GM23338 (cell line): ENCODE measurements at regions not wholly inside any gene's neighbourhood (a gene's known extent, or its start where the extent isn't known, plus 50 kb on each side); places are given as distances from the start of the nearest gene placed in this dataset.

ENCODE experiments used
- ATAC-seq: fragments of 200-7000 bp; cut with Tn5 transposase; 3 replicates; pipeline ENCODE4 v1.9.1; 2020
- DNase-seq: peaks from one replicate; pipeline ENCODE4 v3.0.0-alpha.2; 2015; ENCODE audit warnings: low spot score
- H2AFZ ChIP-seq: fragments of 200-600 bp; sonication (generic); 2 replicates; pipeline ENCODE4 v1.8.0; 2016; ENCODE audit warnings: antibody characterized with exemption, mild to moderate bottlenecking, moderate library complexity
- H3F3A ChIP-seq: fragments of 200-600 bp; sonication (generic); replicated peaks from 2 replicates; pipeline ENCODE4 v1.8.0; 2017; ENCODE audit warnings: antibody characterized with exemption, mixed run types, low read depth
- H3K27ac ChIP-seq: fragments of 200-600 bp; sonication (generic); 2 replicates; pipeline ENCODE4 v1.6.1; 2016; ENCODE audit warnings: low read depth
- H3K27me3 ChIP-seq: fragments of 200-600 bp; sonication (generic); 2 replicates; pipeline ENCODE4 v1.8.0; 2016; ENCODE audit warnings: mild to moderate bottlenecking, mixed run types, moderate library complexity; ENCODE audit not compliant: insufficient read depth
- H3K36me3 ChIP-seq: fragments of 200-600 bp; sonication (generic); 2 replicates; pipeline ENCODE4 v1.8.0; 2016; ENCODE audit warnings: mild to moderate bottlenecking; ENCODE audit not compliant: insufficient read depth
- H3K4me1 ChIP-seq: fragments of 200-600 bp; sonication (generic); 2 replicates; pipeline ENCODE4 v1.8.0; 2016; ENCODE audit warnings: mild to moderate bottlenecking, moderate library complexity; ENCODE audit not compliant: insufficient read depth
- H3K4me2 ChIP-seq: fragments of 200-600 bp; sonication (generic); 2 replicates; pipeline ENCODE4 v1.7.1; 2017; ENCODE audit warnings: mixed run types
- H3K4me3 ChIP-seq: fragments of 200-600 bp; sonication (generic); 2 replicates; pipeline ENCODE4 v1.6.1; 2016; ENCODE audit warnings: mixed run types
- H3K79me2 ChIP-seq: fragments of 200-600 bp; sonication (generic); replicated peaks from 2 replicates; pipeline ENCODE4 v1.8.0; 2017; ENCODE audit warnings: mild to moderate bottlenecking; ENCODE audit not compliant: insufficient read depth
- H3K9me2 ChIP-seq: fragments of 200-600 bp; sonication (generic); 2 replicates; pipeline ENCODE4 v1.8.0; 2017; ENCODE audit not compliant: insufficient read depth
- H4K20me1 ChIP-seq: fragments of 200-600 bp; sonication (generic); replicated peaks from 2 replicates; pipeline ENCODE4 v1.8.0; 2017; ENCODE audit warnings: mild to moderate bottlenecking; ENCODE audit not compliant: insufficient read depth
- H3K27ac Mint-ChIP-seq: 2 replicates; pipeline ENCODE4 v1.8.0; 2020; ENCODE audit warnings: inconsistent platforms, mild to moderate bottlenecking, moderate library complexity, mixed read lengths
- H3K27me3 Mint-ChIP-seq: 3 replicates; pipeline ENCODE4 v1.8.0; 2022; ENCODE audit warnings: low read depth, mild to moderate bottlenecking, moderate library complexity, mixed read lengths, inconsistent platforms; ENCODE audit not compliant: insufficient read depth, poor library complexity
- H3K36me3 Mint-ChIP-seq: 3 replicates; pipeline ENCODE4 v1.8.0; 2021; ENCODE audit warnings: low read depth, mild to moderate bottlenecking, inconsistent platforms, moderate library complexity, mixed read lengths
- H3K4me1 Mint-ChIP-seq: 3 replicates; pipeline ENCODE4 v1.8.0; 2020; ENCODE audit warnings: mild to moderate bottlenecking, inconsistent platforms, mixed read lengths
- H3K4me3 Mint-ChIP-seq: 3 replicates; pipeline ENCODE4 v1.8.0; 2021; ENCODE audit warnings: moderate library complexity, mild to moderate bottlenecking, inconsistent platforms, mixed read lengths
- H3K9me3 Mint-ChIP-seq: 3 replicates; pipeline ENCODE4 v1.8.0; 2020; ENCODE audit warnings: moderate library complexity, mild to moderate bottlenecking, inconsistent platforms, mixed read lengths
- CREB1 ChIP-seq: fragments of 250-450 bp; sonication (Bioruptor Pico); IDR thresholded peaks from 2 replicates; pipeline ENCODE4 v1.5.0; 2020; ENCODE audit warnings: low read depth, mild to moderate bottlenecking, moderate library complexity
- CTCF ChIP-seq, 2 experiments: fragments of 200-600 bp in 1 of 2; sonication (generic) in 1 of 2; conservative IDR thresholded peaks; 2 replicates each; pipeline versions ENCODE4 v1.5.1 to v1.6.1; 2016 to 2017; ENCODE audit warnings: antibody characterized with exemption in 2 of 2, low read depth in 2 of 2, mild to moderate bottlenecking in 2 of 2, moderate library complexity in 1 of 2
- ETS1 ChIP-seq: IDR thresholded peaks from 2 replicates; pipeline ENCODE4 v1.6.1; 2016; ENCODE audit warnings: antibody characterized with exemption
- EZH2 ChIP-seq: fragments of 200-600 bp; sonication (generic); IDR thresholded peaks from one replicate; pipeline ENCODE4 v1.8.0; 2017; ENCODE audit warnings: antibody characterized with exemption, mild to moderate bottlenecking, low read depth; ENCODE audit not compliant: unreplicated experiment
- JUNB ChIP-seq: IDR thresholded peaks from one replicate; pipeline ENCODE4 v1.6.1; 2016; ENCODE audit warnings: antibody characterized with exemption; ENCODE audit not compliant: unreplicated experiment
- NANOG ChIP-seq: IDR thresholded peaks from 2 replicates; pipeline ENCODE4 v1.6.1; 2016; ENCODE audit warnings: antibody characterized with exemption, borderline replicate concordance
- POLR2AphosphoS5 ChIP-seq: IDR thresholded peaks from 2 replicates; pipeline ENCODE4 v1.6.1; 2016; ENCODE audit warnings: antibody characterized with exemption, low read depth
- REST ChIP-seq: IDR thresholded peaks from one replicate; pipeline ENCODE4 v1.6.1; 2018; ENCODE audit warnings: antibody characterized with exemption; ENCODE audit not compliant: unreplicated experiment
- STAT1 ChIP-seq: IDR thresholded peaks from one replicate; pipeline ENCODE4 v1.6.1; 2016; ENCODE audit warnings: antibody characterized with exemption; ENCODE audit not compliant: unreplicated experiment
- ZNF114 ChIP-seq: fragments of 250-450 bp; sonication (Bioruptor Pico); IDR thresholded peaks from 2 replicates; pipeline ENCODE4 v1.5.0; 2020; ENCODE audit warnings: mild to moderate bottlenecking, moderate library complexity
- ZNF331 ChIP-seq: fragments of 250-450 bp; sonication (Bioruptor Pico); IDR thresholded peaks from 2 replicates; pipeline ENCODE4 v1.5.0; 2020; ENCODE audit warnings: low read depth, mild to moderate bottlenecking, moderate library complexity
- TF ChIP-seq, protein P1 (sequence below): fragments of 250-450 bp; sonication (Bioruptor Pico); IDR thresholded peaks from 2 replicates; pipeline ENCODE4 v1.5.0; 2020; ENCODE audit warnings: mild to moderate bottlenecking, moderate library complexity

DNA sequence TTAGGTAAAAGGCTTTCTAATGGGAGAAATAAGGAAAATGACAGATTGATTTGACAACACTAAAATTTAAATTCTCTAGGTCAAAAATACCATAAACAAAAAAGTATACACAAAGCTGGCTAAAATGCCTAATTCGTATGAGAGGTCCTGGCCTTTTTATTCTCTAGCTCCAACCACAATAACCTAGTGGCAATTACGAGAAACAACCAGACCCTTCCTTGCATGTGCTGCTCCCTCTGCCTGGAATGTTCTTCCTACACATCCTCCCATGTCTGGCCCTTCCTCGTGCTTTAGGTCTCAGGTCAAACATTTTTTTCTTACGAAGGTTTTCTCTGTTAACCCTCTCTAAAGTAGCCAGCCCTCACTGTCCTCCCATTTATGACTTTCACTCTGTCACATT lies 176.4 kb upstream of the PLPPR1 start:
- ATAC-seq: peak; percentile 54; the same call in 1 of the 3 replicates
- DNase-seq: peak; percentile 58
- H3K79me2 ChIP-seq: no peaks in the 10 kb centered on the region
- Mint-ChIP-seq H3K4me3 (no peak overlapping the region), H3K4me1 (no peaks in the 10 kb centered on the region), H3K36me3 (no peaks in the 10 kb centered on the region), H3K9me3 (no peaks in the 10 kb centered on the region), H3K27ac (no peak overlapping the region), H3K27me3 (no peaks in the 10 kb centered on the region)
- H3K27me3 ChIP-seq: no peaks in the 10 kb centered on the region
- H3K4me3 ChIP-seq: no peak overlapping the region
- H3K4me2 ChIP-seq: no peak overlapping the region
- H3K36me3 ChIP-seq: no peaks in the 10 kb centered on the region
- H3F3A ChIP-seq: no peaks in the 10 kb centered on the region
- H2AFZ ChIP-seq: no peak overlapping the region
- TF ChIP-seq POLR2AphosphoS5: no peak
- TF ChIP-seq CTCF (conservative IDR thresholded peaks at IDR 0.05; ENCODE audit: low read depth in 2 of 2): no peak
- TF ChIP-seq CREB1 (CRISPR knock-in tag): no peak
- TF ChIP-seq JUNB: no peak
- TF ChIP-seq REST: no peak
- no peak for TF ChIP-seq STAT1
- no peak for TF ChIP-seq NANOG
- TF ChIP-seq ZNF331 (CRISPR knock-in tag): no peak
- TF ChIP-seq ETS1: no peak
- no peak for TF ChIP-seq ZNF114 (CRISPR knock-in tag)
- no peak for TF ChIP-seq EZH2
- TF ChIP-seq, protein P1, sequence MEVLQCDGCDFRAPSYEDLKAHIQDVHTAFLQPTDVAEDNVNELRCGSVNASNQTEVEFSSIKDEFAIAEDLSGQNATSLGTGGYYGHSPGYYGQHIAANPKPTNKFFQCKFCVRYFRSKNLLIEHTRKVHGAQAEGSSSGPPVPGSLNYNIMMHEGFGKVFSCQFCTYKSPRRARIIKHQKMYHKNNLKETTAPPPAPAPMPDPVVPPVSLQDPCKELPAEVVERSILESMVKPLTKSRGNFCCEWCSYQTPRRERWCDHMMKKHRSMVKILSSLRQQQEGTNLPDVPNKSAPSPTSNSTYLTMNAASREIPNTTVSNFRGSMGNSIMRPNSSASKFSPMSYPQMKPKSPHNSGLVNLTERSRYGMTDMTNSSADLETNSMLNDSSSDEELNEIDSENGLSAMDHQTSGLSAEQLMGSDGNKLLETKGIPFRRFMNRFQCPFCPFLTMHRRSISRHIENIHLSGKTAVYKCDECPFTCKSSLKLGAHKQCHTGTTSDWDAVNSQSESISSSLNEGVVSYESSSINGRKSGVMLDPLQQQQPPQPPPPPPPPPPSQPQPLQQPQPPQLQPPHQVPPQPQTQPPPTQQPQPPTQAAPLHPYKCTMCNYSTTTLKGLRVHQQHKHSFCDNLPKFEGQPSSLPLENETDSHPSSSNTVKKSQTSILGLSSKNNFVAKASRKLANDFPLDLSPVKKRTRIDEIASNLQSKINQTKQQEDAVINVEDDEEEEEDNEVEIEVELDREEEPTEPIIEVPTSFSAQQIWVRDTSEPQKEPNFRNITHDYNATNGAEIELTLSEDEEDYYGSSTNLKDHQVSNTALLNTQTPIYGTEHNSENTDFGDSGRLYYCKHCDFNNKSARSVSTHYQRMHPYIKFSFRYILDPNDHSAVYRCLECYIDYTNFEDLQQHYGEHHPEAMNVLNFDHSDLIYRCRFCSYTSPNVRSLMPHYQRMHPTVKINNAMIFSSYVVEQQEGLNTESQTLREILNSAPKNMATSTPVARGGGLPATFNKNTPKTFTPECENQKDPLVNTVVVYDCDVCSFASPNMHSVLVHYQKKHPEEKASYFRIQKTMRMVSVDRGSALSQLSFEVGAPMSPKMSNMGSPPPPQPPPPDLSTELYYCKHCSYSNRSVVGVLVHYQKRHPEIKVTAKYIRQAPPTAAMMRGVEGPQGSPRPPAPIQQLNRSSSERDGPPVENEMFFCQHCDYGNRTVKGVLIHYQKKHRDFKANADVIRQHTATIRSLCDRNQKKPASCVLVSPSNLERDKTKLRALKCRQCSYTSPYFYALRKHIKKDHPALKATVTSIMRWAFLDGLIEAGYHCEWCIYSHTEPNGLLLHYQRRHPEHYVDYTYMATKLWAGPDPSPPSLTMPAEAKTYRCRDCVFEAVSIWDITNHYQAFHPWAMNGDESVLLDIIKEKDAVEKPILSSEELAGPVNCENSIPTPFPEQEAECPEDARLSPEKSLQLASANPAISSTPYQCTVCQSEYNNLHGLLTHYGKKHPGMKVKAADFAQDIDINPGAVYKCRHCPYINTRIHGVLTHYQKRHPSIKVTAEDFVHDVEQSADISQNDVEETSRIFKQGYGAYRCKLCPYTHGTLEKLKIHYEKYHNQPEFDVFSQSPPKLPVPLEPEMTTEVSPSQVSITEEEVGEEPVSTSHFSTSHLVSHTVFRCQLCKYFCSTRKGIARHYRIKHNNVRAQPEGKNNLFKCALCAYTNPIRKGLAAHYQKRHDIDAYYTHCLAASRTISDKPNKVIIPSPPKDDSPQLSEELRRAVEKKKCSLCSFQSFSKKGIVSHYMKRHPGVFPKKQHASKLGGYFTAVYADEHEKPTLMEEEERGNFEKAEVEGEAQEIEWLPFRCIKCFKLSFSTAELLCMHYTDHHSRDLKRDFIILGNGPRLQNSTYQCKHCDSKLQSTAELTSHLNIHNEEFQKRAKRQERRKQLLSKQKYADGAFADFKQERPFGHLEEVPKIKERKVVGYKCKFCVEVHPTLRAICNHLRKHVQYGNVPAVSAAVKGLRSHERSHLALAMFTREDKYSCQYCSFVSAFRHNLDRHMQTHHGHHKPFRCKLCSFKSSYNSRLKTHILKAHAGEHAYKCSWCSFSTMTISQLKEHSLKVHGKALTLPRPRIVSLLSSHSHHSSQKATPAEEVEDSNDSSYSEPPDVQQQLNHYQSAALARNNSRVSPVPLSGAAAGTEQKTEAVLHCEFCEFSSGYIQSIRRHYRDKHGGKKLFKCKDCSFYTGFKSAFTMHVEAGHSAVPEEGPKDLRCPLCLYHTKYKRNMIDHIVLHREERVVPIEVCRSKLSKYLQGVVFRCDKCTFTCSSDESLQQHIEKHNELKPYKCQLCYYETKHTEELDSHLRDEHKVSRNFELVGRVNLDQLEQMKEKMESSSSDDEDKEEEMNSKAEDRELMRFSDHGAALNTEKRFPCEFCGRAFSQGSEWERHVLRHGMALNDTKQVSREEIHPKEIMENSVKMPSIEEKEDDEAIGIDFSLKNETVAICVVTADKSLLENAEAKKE (CRISPR knock-in tag): no peak
- no peak overlapping the region for H3K27ac ChIP-seq
- H4K20me1 ChIP-seq: no peaks in the 10 kb centered on the region
- no peaks in the 10 kb centered on the region for H3K4me1 ChIP-seq
- peaks cover 1% of the 10 kb centered on the region for H3K9me2 ChIP-seq
